Fibroblast of skin of back (primary cell): ENCODE measurements at regions not wholly inside any gene's neighbourhood (a gene's known extent, or its start where the extent isn't known, plus 50 kb on each side); places are given as distances from the start of the nearest gene placed in this dataset.

Experiments
- DNase-seq: peaks from one replicate; pipeline ENCODE4 v3.0.0-alpha.2; 2013

- DNase-seq = no peak
Measured at GRCh38 chr1:224850446-224850845, 79.0 kb upstream of the DNAH14 start.

GRCh38 chr1:224851210-224851847, 78.1 kb upstream of the DNAH14 start:
- DNase-seq = peak; percentile 48

- no peak for DNase-seq
Measured at GRCh38 chr1:224851848-224852261, 77.6 kb upstream of the DNAH14 start.

GRCh38 chr1:224852901-224853568, 76.4 kb upstream of the DNAH14 start:
- DNase-seq = peak; percentile 63

GRCh38 chr1:224856973-224857372, 72.5 kb upstream of the DNAH14 start:
- DNase-seq = no peak

GRCh38 chr1:224859651-224860050, 69.8 kb upstream of the DNAH14 start:
- DNase-seq = no peak

GRCh38 chr1:224860488-224861338, 68.8 kb upstream of the DNAH14 start:
- DNase-seq = no peak

- DNase-seq = no peak
Measured at GRCh38 chr1:224861339-224861716, 68.1 kb upstream of the DNAH14 start.

GRCh38 chr1:224863486-224863885, 66.0 kb upstream of the DNAH14 start:
- DNase-seq = no peak

- DNase-seq = no peak
Measured at GRCh38 chr1:224864006-224864405, 65.5 kb upstream of the DNAH14 start.

- DNase-seq = no peak
Measured at GRCh38 chr1:224865510-224865909, 64.0 kb upstream of the DNAH14 start.

GRCh38 chr1:224866940-224867339, 62.5 kb upstream of the DNAH14 start:
- DNase-seq = no peak

GRCh38 chr1:224867715-224868114, 61.8 kb upstream of the DNAH14 start:
- DNase-seq = peak; percentile 19

- DNase-seq = no peak
Measured at GRCh38 chr1:224872832-224873433, 56.5 kb upstream of the DNAH14 start.

GRCh38 chr1:224873434-224874369, 55.8 kb upstream of the DNAH14 start:
- DNase-seq = no peak

GRCh38 chr1:224874775-224875174, 54.7 kb upstream of the DNAH14 start:
- DNase-seq = no peak

- DNase-seq = peak; percentile 62
Measured at GRCh38 chr1:224879162-224879803, 50.2 kb upstream of the DNAH14 start.
